ENCODE measurements at regions not wholly inside any gene's neighbourhood (a gene's known extent, or its start where the extent isn't known, plus 50 kb on each side); places are given as distances from the start of the nearest gene placed in this dataset.

GRCh38 chr1:29880556-29880955 is 644.2 kb downstream of the PTPRU start (continued):
- no peak for TF ChIP-seq PATZ1 (CRISPR knock-in tag; IDR thresholded peaks at IDR 0.05)
- no peak for TF ChIP-seq SMYD3 (CRISPR knock-in tag; IDR thresholded peaks at IDR 0.05)
- TF ChIP-seq ZNF430 (CRISPR knock-in tag; IDR thresholded peaks at IDR 0.05), result no peak
- no peak for TF ChIP-seq HCFC1 (IDR thresholded peaks at IDR 0.05; ENCODE audit: low read depth, low read length)
- no peak for TF ChIP-seq MLX (CRISPR knock-in tag; IDR thresholded peaks at IDR 0.05)
- no peak for TF ChIP-seq ZNF839 (CRISPR knock-in tag; IDR thresholded peaks at IDR 0.05; ENCODE audit: borderline replicate concordance)

- no peak overlapping the region for H3K4me3 ChIP-seq (replicated peaks in 1 of 3; ENCODE audit: insufficient read depth in 1 of 3, low read depth in 2 of 3, low read length in 3 of 3)
- in situ Hi-C loops (cut with HindIII; ENCODE audit: extremely low pct_ligation_motif_present, low pct_unique_long_range_greater_than_20kb) (no loop called here), intact Hi-C loops (cut with micrococcal nuclease; ENCODE audit: unreplicated experiment) (no loop called here)
- BruUV-seq (replicated peaks), result no TSS peak
- H3K4me2 ChIP-seq (ENCODE audit: low read depth, low read length), result no peak overlapping the region
- no peaks in the 10 kb centered on the region for H3K36me3 ChIP-seq (replicated peaks in 1 of 2; ENCODE audit: control insufficient read depth in 1 of 2, insufficient read depth in 2 of 2, low read length in 2 of 2)
- H4K20me1 ChIP-seq (ENCODE audit: insufficient read depth, low read length), result no peaks in the 10 kb centered on the region
- H3K9ac ChIP-seq (ENCODE audit: insufficient read depth, low read depth, low read length), result no peak overlapping the region
- no peak overlapping the region for H2AFZ ChIP-seq (ENCODE audit: low read length)
- no peaks in the 10 kb centered on the region for H3K4me1 ChIP-seq (ENCODE audit: insufficient read depth, low read length)
- no peaks in the 10 kb centered on the region for H3K79me2 ChIP-seq (ENCODE audit: insufficient read depth, low read length)
- ATAC-seq (no peak), FAIRE-seq (no peak), DNase-seq (ENCODE audit: low spot score) (no peak)
- no peaks in the 10 kb centered on the region for H3K9me3 ChIP-seq (ENCODE audit: low read length)
- no peak for TF ChIP-seq ZBTB46 (CRISPR knock-in tag; IDR thresholded peaks at IDR 0.05; ENCODE audit: borderline replicate concordance)
- H3K27ac ChIP-seq (ENCODE audit: extremely low read length, insufficient read depth, low read length), result no peak overlapping the region
- POLR2A ChIA-PET, result no interaction called here
- CTCF ChIA-PET (ENCODE audit: low intra/inter-chr PET ratio, low total read pairs), result no interaction called here
- H3K27me3 ChIP-seq (ENCODE audit: control insufficient read depth in 1 of 2, insufficient read depth in 2 of 2, low read length in 2 of 2), result peaks cover 0 to 7% of the 10 kb centered on the region in 2 experiments; a peak in 3 of 5 replicates
- 11% methylated on average over 7 of the region's 8 CpGs for WGBS (ENCODE audit: low lambda C conversion rate)
Observed at GRCh38 chr1:29879217-29879616, 642.9 kb downstream of the PTPRU start.
